ENCODE measurements at regions not wholly inside any gene's neighbourhood (a gene's known extent, or its start where the extent isn't known, plus 50 kb on each side); places are given as distances from the start of the nearest gene placed in this dataset.

GRCh38 chrX:42070866-42071265, 147.5 kb upstream of the CASK start:
- Histone ChIP-seq H3K27me3 (peaks cover 8% of the 10 kb centered on the region), H3K9me3 (replicated peaks in 1 of 3) (no peaks in the 10 kb centered on the region), H3K36me3 (replicated peaks in 1 of 2) (no peaks in the 10 kb centered on the region), H3K4me1 (replicated peaks in 1 of 2) (no peaks in the 10 kb centered on the region), H3K4me3 (no peak overlapping the region), H3K27ac (no peak overlapping the region)
- intact Hi-C loops (cut with DNase I) = no loop called here
- no peak for TF ChIP-seq CTCF (IDR thresholded peaks at IDR 0.05)
- no peak for TF ChIP-seq POLR2A (IDR thresholded peaks at IDR 0.05)
- DNase-seq = no peak

DNA sequence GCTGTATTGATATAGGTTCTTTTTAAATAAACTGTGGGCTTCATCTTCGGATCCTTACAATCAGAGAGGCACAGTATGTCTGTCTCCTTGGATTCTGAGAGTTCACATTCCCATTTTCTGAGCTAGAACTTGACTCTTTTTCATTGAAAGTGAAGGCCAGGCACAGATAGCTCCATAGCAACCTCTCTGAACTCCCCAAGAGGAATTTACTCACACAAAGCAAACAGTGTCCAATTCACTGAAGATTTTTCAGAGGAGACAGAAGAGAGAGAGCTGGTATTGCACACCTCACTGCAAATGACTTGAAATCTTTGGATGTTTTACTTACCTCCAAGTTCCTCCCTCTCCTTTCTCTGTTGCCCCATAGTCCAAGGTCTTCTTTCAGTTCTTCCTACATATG, 130.9 kb upstream of the CASK start:
- Histone ChIP-seq H3K27me3 (no peaks in the 10 kb centered on the region), H3K9me3 (replicated peaks in 1 of 3) (no peaks in the 10 kb centered on the region), H3K4me1 (replicated peaks in 1 of 2) (no peaks in the 10 kb centered on the region), H3K36me3 (replicated peaks in 1 of 2) (no peaks in the 10 kb centered on the region), H3K27ac (no peak overlapping the region), H3K4me3 (no peak overlapping the region)
- intact Hi-C loops (cut with DNase I) = no loop called here
- no peak for DNase-seq
- 63 to 86% (median 81%) methylated on average over 1 of the region's 1 CpG for WGBS, 4 donors
- TF ChIP-seq POLR2A (IDR thresholded peaks at IDR 0.05) = no peak
- no peak for TF ChIP-seq CTCF (IDR thresholded peaks at IDR 0.05)

DNA sequence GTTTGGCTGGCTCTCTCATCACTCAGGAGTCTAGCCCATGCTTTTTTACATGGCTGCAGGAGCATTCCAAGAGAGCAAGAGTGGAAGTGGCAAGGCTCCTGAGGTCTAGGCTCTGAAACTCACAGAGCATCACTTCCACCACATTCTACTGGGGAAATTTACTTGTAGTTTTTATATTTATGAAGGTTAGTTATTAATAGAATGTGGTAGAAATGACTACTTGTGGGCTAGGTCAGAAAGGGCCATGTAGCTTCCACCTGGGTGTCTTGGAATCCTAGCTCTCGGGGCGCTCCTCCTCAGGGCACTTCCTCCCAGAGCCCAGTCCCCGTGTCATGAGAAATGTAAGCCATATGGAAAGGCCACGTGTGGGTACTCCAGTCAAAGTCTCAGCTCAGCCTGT, 127.0 kb upstream of the CASK start:
- TF ChIP-seq POLR2A (IDR thresholded peaks at IDR 0.05) = no peak
- TF ChIP-seq CTCF (IDR thresholded peaks at IDR 0.05) = no peak
- DNase-seq = no peak
- WGBS, 4 donors = 86 to 100% (median 94%) methylated on average over 3 to 4 of the region's 4 CpGs
- H3K9me3 ChIP-seq (replicated peaks in 1 of 3) = no peaks in the 10 kb centered on the region
- H3K36me3 ChIP-seq (replicated peaks in 1 of 2) = no peaks in the 10 kb centered on the region
- intact Hi-C loops (cut with DNase I) = no loop called here
- no peaks in the 10 kb centered on the region for H3K4me1 ChIP-seq (replicated peaks in 1 of 2)
- H3K27me3 ChIP-seq = no peaks in the 10 kb centered on the region
- H3K4me3 ChIP-seq = no peak overlapping the region
- H3K27ac ChIP-seq = no peak overlapping the region

DNA sequence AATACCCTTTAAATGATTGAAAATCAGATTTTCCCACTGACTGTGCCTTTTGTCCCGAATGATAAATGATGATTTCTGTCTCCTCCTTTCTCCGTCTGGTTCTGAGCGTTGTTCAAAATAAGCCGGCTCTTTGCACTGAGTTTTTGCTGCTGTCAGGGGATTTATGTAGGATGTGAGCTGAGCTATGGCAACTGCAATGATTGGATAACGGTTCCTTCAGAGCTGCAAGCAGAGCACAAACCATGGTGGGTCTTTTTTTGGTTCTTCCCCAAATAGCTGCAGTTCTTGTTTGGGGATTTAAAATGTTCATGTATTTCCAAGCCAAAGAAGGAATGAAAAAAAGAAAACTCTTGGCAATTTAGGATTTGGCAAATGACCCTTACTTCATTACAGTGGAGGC, 124.5 kb upstream of the CASK start:
- no peak for DNase-seq
- intact Hi-C loops (cut with DNase I) = no loop called here
- H3K36me3 ChIP-seq (replicated peaks in 1 of 2) = no peaks in the 10 kb centered on the region
- H3K4me3 ChIP-seq = no peak overlapping the region
- no peak overlapping the region for H3K27ac ChIP-seq
- H3K4me1 ChIP-seq (replicated peaks in 1 of 2) = no peaks in the 10 kb centered on the region
- H3K9me3 ChIP-seq (replicated peaks in 1 of 3) = no peaks in the 10 kb centered on the region
- no peaks in the 10 kb centered on the region for H3K27me3 ChIP-seq
- TF ChIP-seq CTCF (IDR thresholded peaks at IDR 0.05) = no peak
- no peak for TF ChIP-seq POLR2A (IDR thresholded peaks at IDR 0.05)
- WGBS, 4 donors = 68 to 79% (median 76%) methylated on average over 5 of the region's 5 CpGs
